ENCODE measurements at regions not wholly inside any gene's neighbourhood (a gene's known extent, or its start where the extent isn't known, plus 50 kb on each side); places are given as distances from the start of the nearest gene placed in this dataset.

DNA sequence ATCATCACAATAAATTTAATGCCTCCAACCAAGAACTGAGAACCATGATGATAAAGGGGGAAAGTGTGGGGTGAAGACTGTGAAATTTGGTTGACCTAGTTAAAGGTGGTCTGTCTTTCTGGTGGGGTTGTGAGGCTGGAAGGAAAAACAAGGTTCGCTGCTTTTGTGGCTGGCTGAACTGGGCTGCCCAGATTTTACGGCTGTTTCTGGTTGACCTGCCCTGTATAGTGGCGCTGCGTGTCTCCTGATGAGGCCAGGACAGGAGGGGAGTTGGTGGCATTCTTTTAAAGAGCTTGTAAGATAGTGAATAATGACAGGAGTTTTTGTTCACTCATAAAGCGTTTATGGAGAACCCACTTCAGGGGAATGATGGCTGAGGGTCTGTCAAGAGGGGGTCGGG is 101.8 kb downstream of the CYP26A1 start:
- TF ChIP-seq POLR2A (IDR thresholded peaks at IDR 0.05) = no peak
- TF ChIP-seq, protein P1, sequence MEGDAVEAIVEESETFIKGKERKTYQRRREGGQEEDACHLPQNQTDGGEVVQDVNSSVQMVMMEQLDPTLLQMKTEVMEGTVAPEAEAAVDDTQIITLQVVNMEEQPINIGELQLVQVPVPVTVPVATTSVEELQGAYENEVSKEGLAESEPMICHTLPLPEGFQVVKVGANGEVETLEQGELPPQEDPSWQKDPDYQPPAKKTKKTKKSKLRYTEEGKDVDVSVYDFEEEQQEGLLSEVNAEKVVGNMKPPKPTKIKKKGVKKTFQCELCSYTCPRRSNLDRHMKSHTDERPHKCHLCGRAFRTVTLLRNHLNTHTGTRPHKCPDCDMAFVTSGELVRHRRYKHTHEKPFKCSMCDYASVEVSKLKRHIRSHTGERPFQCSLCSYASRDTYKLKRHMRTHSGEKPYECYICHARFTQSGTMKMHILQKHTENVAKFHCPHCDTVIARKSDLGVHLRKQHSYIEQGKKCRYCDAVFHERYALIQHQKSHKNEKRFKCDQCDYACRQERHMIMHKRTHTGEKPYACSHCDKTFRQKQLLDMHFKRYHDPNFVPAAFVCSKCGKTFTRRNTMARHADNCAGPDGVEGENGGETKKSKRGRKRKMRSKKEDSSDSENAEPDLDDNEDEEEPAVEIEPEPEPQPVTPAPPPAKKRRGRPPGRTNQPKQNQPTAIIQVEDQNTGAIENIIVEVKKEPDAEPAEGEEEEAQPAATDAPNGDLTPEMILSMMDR (IDR thresholded peaks at IDR 0.05) = no peak
- DNase-seq = no peak
- intact Hi-C loops (cut with DNase I; ENCODE audit: low total_unique reads) = no loop called here
- no peak overlapping the region for H3K27ac ChIP-seq
- 84 to 94% methylated on average over 6 of the region's 6 CpGs for WGBS, 2 donors
- H3K27me3 ChIP-seq = no peaks in the 10 kb centered on the region
- no peak overlapping the region for H3K4me3 ChIP-seq
- H3K9me3 ChIP-seq = no peaks in the 10 kb centered on the region
- H3K36me3 ChIP-seq (ENCODE audit: low read depth, missing control alignments) = no peaks in the 10 kb centered on the region
- no peaks in the 10 kb centered on the region for H3K4me1 ChIP-seq

DNA sequence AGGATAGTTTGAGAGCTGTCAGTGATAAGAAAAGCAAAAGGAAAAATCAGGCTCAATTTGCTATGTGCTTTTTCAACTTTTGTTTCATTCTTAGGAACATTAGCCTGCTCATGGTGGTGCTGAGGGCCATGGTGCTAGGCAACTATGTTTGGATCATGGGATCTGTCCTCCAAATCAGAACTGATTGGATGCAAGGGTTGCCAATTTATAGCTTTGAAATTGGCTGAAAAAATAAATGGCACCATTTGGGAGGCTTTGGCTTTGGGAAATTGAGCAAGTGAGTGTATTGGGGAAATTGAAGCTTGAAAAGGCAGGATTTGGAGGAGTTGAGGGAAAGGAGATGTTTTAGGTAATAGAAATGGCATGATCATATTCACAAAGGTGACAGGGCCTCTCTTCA is 103.8 kb downstream of the CYP26A1 start:
- intact Hi-C loops (cut with DNase I; ENCODE audit: low total_unique reads) = no loop called here
- no peak overlapping the region for H3K4me3 ChIP-seq
- no peak overlapping the region for H3K27ac ChIP-seq
- H3K36me3 ChIP-seq (ENCODE audit: low read depth, missing control alignments) = no peaks in the 10 kb centered on the region
- TF ChIP-seq, protein P1 (IDR thresholded peaks at IDR 0.05) = no peak
- no peak for TF ChIP-seq POLR2A (IDR thresholded peaks at IDR 0.05)
- no peaks in the 10 kb centered on the region for H3K9me3 ChIP-seq
- no peaks in the 10 kb centered on the region for H3K27me3 ChIP-seq
- DNase-seq = no peak
- H3K4me1 ChIP-seq = no peaks in the 10 kb centered on the region

DNA sequence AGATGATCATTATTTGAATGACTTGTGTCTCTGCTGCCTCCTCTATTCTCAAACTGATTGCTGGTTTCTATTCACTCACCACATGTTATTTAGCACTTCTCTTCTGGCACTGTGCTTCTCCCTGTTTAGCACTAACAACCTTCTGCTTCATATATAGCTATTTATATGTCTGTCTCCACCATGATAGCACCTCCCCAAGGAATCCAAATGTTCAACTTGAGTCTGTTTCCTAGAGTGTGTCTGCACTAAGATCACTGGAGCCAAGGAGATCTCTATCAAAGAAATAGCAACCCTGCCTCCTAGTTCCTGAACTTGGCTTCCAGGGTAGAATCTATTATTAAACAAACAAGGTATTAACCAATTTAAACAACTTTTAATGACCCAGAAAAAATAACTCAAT is 104.5 kb downstream of the CYP26A1 start:
- Histone ChIP-seq H3K9me3 (no peaks in the 10 kb centered on the region), H3K27me3 (no peaks in the 10 kb centered on the region), H3K4me1 (no peaks in the 10 kb centered on the region), H3K4me3 (no peak overlapping the region), H3K27ac (no peak overlapping the region), H3K36me3 (ENCODE audit: low read depth, missing control alignments) (no peaks in the 10 kb centered on the region)
- TF ChIP-seq, protein P1 (IDR thresholded peaks at IDR 0.05) = no peak
- no peak for TF ChIP-seq POLR2A (IDR thresholded peaks at IDR 0.05)
- intact Hi-C loops (cut with DNase I; ENCODE audit: low total_unique reads) = no loop called here
- no peak for DNase-seq

DNA sequence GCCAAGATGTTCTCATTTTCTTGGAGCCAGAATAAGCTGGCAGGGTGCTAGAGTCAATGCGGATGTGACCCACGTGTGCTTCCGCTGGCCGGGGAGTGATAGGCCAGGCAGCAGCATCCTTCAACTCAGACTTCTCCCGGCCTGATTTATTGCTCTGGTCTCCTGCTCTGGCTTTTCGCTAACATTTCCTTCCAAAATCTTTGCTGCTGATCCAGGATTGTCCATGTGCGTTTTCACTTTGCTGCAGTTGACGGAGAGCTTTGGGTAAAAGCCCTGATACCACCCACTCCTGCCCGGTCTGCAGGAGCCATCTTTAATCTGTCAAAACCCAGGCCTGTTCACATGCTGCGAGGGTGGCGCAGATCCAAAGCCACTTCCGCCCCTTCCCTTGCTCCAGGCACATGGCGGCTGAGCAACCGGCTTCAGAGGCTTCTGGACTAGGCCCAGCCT is 106.8 kb downstream of the CYP26A1 start:
- Histone ChIP-seq H3K4me1 (no peaks in the 10 kb centered on the region), H3K27ac (no peak overlapping the region), H3K27me3 (no peaks in the 10 kb centered on the region), H3K9me3 (no peaks in the 10 kb centered on the region), H3K36me3 (ENCODE audit: low read depth, missing control alignments) (no peaks in the 10 kb centered on the region), H3K4me3 (peak overlapping the region; percentile 6 to 27)
- TF ChIP-seq POLR2A (IDR thresholded peaks at IDR 0.05) = no peak
- TF ChIP-seq, protein P1 (IDR thresholded peaks at IDR 0.05) = no peak
- WGBS, 2 donors = 18 to 35% methylated on average over 14 of the region's 14 CpGs
- DNase-seq = peak; percentile 33
- intact Hi-C loops (cut with DNase I; ENCODE audit: low total_unique reads) = no loop called here

DNA sequence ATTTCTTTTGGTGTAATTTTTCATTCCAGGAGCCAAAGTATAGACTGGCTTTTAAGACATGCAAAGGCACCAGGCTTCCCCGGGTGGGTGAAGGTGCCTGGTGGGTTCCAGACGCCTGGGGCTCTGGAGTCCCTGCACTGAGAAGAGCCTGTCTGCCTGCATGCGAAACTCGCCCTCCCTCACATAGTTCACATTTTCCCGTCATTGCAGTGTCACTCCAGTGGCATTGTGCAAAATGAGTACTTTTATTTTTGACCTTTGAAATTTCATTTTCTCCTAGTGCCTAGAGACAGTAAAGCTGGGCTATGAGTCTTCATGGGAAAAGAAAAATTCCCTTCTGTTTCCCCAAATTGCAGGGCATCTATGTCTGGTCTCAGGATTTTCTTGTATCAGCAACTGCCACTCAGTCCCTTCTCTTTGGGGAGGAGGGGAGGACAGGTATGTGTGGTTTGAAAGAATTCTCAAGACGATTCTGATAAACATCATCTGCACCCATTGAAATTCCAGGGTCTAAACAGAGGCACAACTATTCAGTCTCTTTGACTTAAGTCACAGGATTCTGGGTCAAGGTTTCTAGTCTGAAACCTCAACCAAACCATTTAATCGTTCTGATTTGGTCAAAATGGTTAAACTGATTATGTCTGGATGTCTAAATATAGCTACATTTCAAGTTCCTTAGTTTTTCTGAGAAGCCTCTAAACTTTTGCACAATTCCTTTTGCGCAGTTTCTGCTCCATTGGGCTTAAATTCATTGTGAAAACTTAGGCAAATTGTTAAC is 107.8 kb downstream of the CYP26A1 start:
- Histone ChIP-seq H3K27ac (no peak overlapping the region), H3K36me3 (ENCODE audit: low read depth, missing control alignments) (no peaks in the 10 kb centered on the region), H3K4me1 (no peaks in the 10 kb centered on the region), H3K27me3 (no peaks in the 10 kb centered on the region), H3K4me3 (no peak overlapping the region), H3K9me3 (no peaks in the 10 kb centered on the region)
- no peak for DNase-seq
- intact Hi-C loops (cut with DNase I; ENCODE audit: low total_unique reads) = no loop called here
- no peak for TF ChIP-seq POLR2A (IDR thresholded peaks at IDR 0.05)
- TF ChIP-seq, protein P1 (IDR thresholded peaks at IDR 0.05) = no peak
- WGBS, 2 donors = 74 to 75% methylated on average over 8 of the region's 8 CpGs
